ENCODE measurements at regions not wholly inside any gene's neighbourhood (a gene's known extent, or its start where the extent isn't known, plus 50 kb on each side); places are given as distances from the start of the nearest gene placed in this dataset.
A peak's percentile ranks its signal among the peaks of the same experiment; 100 is the strongest.

GRCh38 chr14:73784181-73784987 is 67.2 kb upstream of the PTGR2 start:
- BruUV-seq (replicated peaks), result no TSS peak
- TF ChIP-seq, protein P1, sequence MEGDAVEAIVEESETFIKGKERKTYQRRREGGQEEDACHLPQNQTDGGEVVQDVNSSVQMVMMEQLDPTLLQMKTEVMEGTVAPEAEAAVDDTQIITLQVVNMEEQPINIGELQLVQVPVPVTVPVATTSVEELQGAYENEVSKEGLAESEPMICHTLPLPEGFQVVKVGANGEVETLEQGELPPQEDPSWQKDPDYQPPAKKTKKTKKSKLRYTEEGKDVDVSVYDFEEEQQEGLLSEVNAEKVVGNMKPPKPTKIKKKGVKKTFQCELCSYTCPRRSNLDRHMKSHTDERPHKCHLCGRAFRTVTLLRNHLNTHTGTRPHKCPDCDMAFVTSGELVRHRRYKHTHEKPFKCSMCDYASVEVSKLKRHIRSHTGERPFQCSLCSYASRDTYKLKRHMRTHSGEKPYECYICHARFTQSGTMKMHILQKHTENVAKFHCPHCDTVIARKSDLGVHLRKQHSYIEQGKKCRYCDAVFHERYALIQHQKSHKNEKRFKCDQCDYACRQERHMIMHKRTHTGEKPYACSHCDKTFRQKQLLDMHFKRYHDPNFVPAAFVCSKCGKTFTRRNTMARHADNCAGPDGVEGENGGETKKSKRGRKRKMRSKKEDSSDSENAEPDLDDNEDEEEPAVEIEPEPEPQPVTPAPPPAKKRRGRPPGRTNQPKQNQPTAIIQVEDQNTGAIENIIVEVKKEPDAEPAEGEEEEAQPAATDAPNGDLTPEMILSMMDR (conservative IDR thresholded peaks at IDR 0.05; ENCODE audit: low read length), result no peak
- no peak for TF ChIP-seq EZH2phosphoT487 (IDR thresholded peaks at IDR 0.05; ENCODE audit: borderline replicate concordance, low read depth, low read length)
- Histone ChIP-seq H4K20me1 (ENCODE audit: insufficient read depth, low read length) (no peaks in the 10 kb centered on the region), H3K4me1 (ENCODE audit: insufficient read depth, low read length, poor library complexity, severe bottlenecking) (peaks cover 59% of the 10 kb centered on the region), H3K4me3 (ENCODE audit: low read depth, low read length, poor library complexity, severe bottlenecking) (peak overlapping the region; percentile 72), H3K9me2 (ENCODE audit: insufficient read depth, low read length) (no peaks in the 10 kb centered on the region), H3K36me3 (ENCODE audit: insufficient read depth, low read length) (peaks cover 26% of the 10 kb centered on the region), H2AFZ (ENCODE audit: low read length) (no peak overlapping the region; the same call in 1 of the 2 replicates), H3K4me2 (ENCODE audit: low read length) (peak overlapping the region; percentile 99), H3K9me3 (ENCODE audit: low read length) (no peaks in the 10 kb centered on the region), H3K79me2 (ENCODE audit: insufficient read depth, low read depth, low read length) (peaks cover 68% of the 10 kb centered on the region), H3K27ac (ENCODE audit: low read depth, low read length, poor library complexity, severe bottlenecking) (peak overlapping the region; percentile 80)
- ChIA-PET POLR2A (interaction anchor here (0.6 to 6.5 kb wide), 7 partner anchors 11 to 43 kb away, joined by 3 to 97 read pairs (median 8); a partner anchor contains a TSS), CTCF (ENCODE audit: unreplicated experiment) (interaction anchor here (0.7 to 1.3 kb wide), 6 partner anchors 9 to 56 kb away, joined by 3 to 5 read pairs (median 3); no protein-coding TSS in a partner anchor)
- intact Hi-C loops (cut with micrococcal nuclease; ENCODE audit: unreplicated experiment), result no loop called here
- DNase-seq (ENCODE audit: low spot score), result peak; percentile 41

DNA sequence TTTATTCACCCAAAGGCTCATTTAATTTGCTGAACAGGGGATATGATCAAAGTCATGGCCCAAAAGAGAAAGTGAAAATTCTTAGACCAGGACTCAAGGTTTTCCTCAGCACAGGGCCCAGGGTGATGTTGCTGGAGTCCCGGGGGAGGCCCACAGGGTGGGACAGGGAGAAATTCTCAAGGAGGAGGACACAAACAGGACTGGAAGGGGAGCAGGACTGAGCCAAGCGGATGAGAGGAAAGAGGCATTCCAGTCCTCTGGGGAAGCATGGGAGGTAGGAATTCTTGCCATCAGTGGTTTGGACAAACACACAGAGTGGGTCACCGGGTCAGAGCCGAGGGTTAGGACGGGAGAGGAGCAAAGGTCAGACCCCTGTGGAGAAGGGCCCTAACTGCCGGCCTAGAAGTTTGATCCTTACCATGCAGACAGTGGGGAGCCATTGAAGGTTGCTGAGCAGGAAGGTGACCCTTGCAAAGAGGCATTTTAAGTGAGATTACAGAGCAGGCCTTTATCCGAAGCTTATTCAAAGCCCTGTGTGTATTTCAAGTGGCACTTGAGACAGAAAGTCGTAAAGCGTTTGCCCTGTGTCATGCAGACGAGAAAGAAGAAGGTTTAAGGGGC is 68.4 kb upstream of the PTGR2 start:
- ChIA-PET CTCF (ENCODE audit: unreplicated experiment) (no interaction called here), POLR2A (interaction anchor here (6.5 kb wide), 1 partner anchor 10 kb away, joined by 97 read pairs; no protein-coding TSS in a partner anchor)
- no peak overlapping the region for H3K27ac ChIP-seq (ENCODE audit: low read depth, low read length, poor library complexity, severe bottlenecking)
- intact Hi-C loops (cut with micrococcal nuclease; ENCODE audit: unreplicated experiment), result no loop called here
- peaks cover 80% of the 10 kb centered on the region for H3K79me2 ChIP-seq (ENCODE audit: insufficient read depth, low read depth, low read length)
- BruUV-seq (replicated peaks), result no TSS peak
- H3K4me2 ChIP-seq (ENCODE audit: low read length), result peak overlapping the region; percentile 99
- peaks cover 59% of the 10 kb centered on the region for H3K4me1 ChIP-seq (ENCODE audit: insufficient read depth, low read length, poor library complexity, severe bottlenecking)
- no peak overlapping the region for H3K4me3 ChIP-seq (ENCODE audit: low read depth, low read length, poor library complexity, severe bottlenecking)
- TF ChIP-seq, protein P1 (conservative IDR thresholded peaks at IDR 0.05; ENCODE audit: low read length), result no peak
- TF ChIP-seq EZH2phosphoT487 (IDR thresholded peaks at IDR 0.05; ENCODE audit: borderline replicate concordance, low read depth, low read length), result no peak
- DNase-seq (ENCODE audit: low spot score), result no peak
- no peaks in the 10 kb centered on the region for H3K9me3 ChIP-seq (ENCODE audit: low read length)
- H2AFZ ChIP-seq (ENCODE audit: low read length), result no peak overlapping the region
- no peaks in the 10 kb centered on the region for H4K20me1 ChIP-seq (ENCODE audit: insufficient read depth, low read length)
- H3K9me2 ChIP-seq (ENCODE audit: insufficient read depth, low read length), result no peaks in the 10 kb centered on the region
- H3K36me3 ChIP-seq (ENCODE audit: insufficient read depth, low read length), result peaks cover 26% of the 10 kb centered on the region
